ENCODE measurements at regions not wholly inside any gene's neighbourhood (a gene's known extent, or its start where the extent isn't known, plus 50 kb on each side); places are given as distances from the start of the nearest gene placed in this dataset.

GRCh38 chr4:177555007-177555574 is 112.9 kb upstream of the AGA start:
- peak; percentile 70 for TF ChIP-seq CTCF (IDR thresholded peaks at IDR 0.05; ENCODE audit: low read length)
- TF ChIP-seq EZH2 (optimal IDR thresholded peaks at IDR 0.05; ENCODE audit: low read depth, low read length), result no peak
- TF ChIP-seq EZH2phosphoT487 (IDR thresholded peaks at IDR 0.05; ENCODE audit: low read length), result no peak

Data from MM.1S (cell line).